ENCODE measurements at regions not wholly inside any gene's neighbourhood (a gene's known extent, or its start where the extent isn't known, plus 50 kb on each side); places are given as distances from the start of the nearest gene placed in this dataset.

GRCh38 chr5:91839233-91839632, 456.1 kb upstream of the ARRDC3 start:
- H3K79me1 ChIP-seq (ENCODE audit: low read depth, low read length), result no peaks in the 10 kb centered on the region
- no peak overlapping the region for H3K9ac ChIP-seq (ENCODE audit: low read depth, low read length, poor library complexity)
- no peak overlapping the region for H3K23ac ChIP-seq (ENCODE audit: low read depth, low read length, poor library complexity)
- no peaks in the 10 kb centered on the region for H3K4me1 ChIP-seq (ENCODE audit: control insufficient read depth in 2 of 2, insufficient read depth in 1 of 2, low read depth in 1 of 2, low read length in 2 of 2)
- no peak overlapping the region for H3K14ac ChIP-seq (ENCODE audit: low read length)
- no peak overlapping the region for H2BK5ac ChIP-seq (ENCODE audit: low read length)
- no peak overlapping the region for H3K4me3 ChIP-seq (ENCODE audit: low read length in 2 of 2)
- H3K9me3 ChIP-seq (replicated peaks in 1 of 2; ENCODE audit: control insufficient read depth in 2 of 2, insufficient read depth in 1 of 2, low read depth in 1 of 2, low read length in 2 of 2), result peaks cover 0 to 4% of the 10 kb centered on the region in 2 donors
- H4K91ac ChIP-seq (ENCODE audit: low read depth, low read length, poor library complexity), result no peak overlapping the region
- no peak overlapping the region for H3K18ac ChIP-seq (ENCODE audit: low read length)
- H2AFZ ChIP-seq (ENCODE audit: low read length), result peak overlapping the region; percentile 49
- DNase-seq (ENCODE audit: low spot score), result no peak
- no peaks in the 10 kb centered on the region for H3K27me3 ChIP-seq (ENCODE audit: control insufficient read depth in 3 of 3, insufficient read depth in 3 of 3, low read depth in 1 of 3, low read length in 3 of 3)
- H2AK5ac ChIP-seq (ENCODE audit: low read depth, low read length), result no peak overlapping the region
- H3K36me3 ChIP-seq (replicated peaks in 1 of 2; ENCODE audit: control insufficient read depth in 2 of 2, insufficient read depth in 2 of 2, low read length in 2 of 2), result no peaks in the 10 kb centered on the region
- no peak overlapping the region for H2BK120ac ChIP-seq (ENCODE audit: low read depth, low read length)
- H3K27ac ChIP-seq (replicated peaks; ENCODE audit: low read length), result no peak overlapping the region
- no peak overlapping the region for H2BK15ac ChIP-seq (ENCODE audit: low read length)
- WGBS, 2 donors (ENCODE audit: extremely low coverage in 2 of 2, insufficient read length in 2 of 2, insufficient replicate concordance in 1 of 2), result no CpG with 5 or more reads among the region's 2 CpGs
- H2BK12ac ChIP-seq (ENCODE audit: low read length), result no peak overlapping the region
- no peak overlapping the region for H3K4ac ChIP-seq (ENCODE audit: low read length)
- H3K4me2 ChIP-seq (ENCODE audit: insufficient read depth, low read length, poor library complexity, severe bottlenecking), result no peak overlapping the region
- no peak overlapping the region for H4K8ac ChIP-seq (ENCODE audit: low read depth, low read length)

- Histone ChIP-seq H3K4me3 (ENCODE audit: low read length in 2 of 2) (no peak overlapping the region), H2BK5ac (ENCODE audit: low read length) (no peak overlapping the region), H2BK12ac (ENCODE audit: low read length) (no peak overlapping the region), H2AFZ (ENCODE audit: low read length) (no peak overlapping the region), H3K23ac (ENCODE audit: low read depth, low read length, poor library complexity) (no peak overlapping the region), H3K4ac (ENCODE audit: low read length) (no peak overlapping the region), H3K9ac (ENCODE audit: low read depth, low read length, poor library complexity) (no peak overlapping the region), H4K91ac (ENCODE audit: low read depth, low read length, poor library complexity) (no peak overlapping the region), H2BK120ac (ENCODE audit: low read depth, low read length) (no peak overlapping the region), H3K79me1 (ENCODE audit: low read depth, low read length) (no peaks in the 10 kb centered on the region), H4K8ac (ENCODE audit: low read depth, low read length) (no peak overlapping the region), H2BK15ac (ENCODE audit: low read length) (no peak overlapping the region), H3K14ac (ENCODE audit: low read length) (no peak overlapping the region), H3K18ac (ENCODE audit: low read length) (no peak overlapping the region), H3K36me3 (replicated peaks in 1 of 2; ENCODE audit: control insufficient read depth in 2 of 2, insufficient read depth in 2 of 2, low read length in 2 of 2) (no peaks in the 10 kb centered on the region), H2AK5ac (ENCODE audit: low read depth, low read length) (no peak overlapping the region), H3K27me3 (ENCODE audit: control insufficient read depth in 3 of 3, insufficient read depth in 3 of 3, low read depth in 1 of 3, low read length in 3 of 3) (no peaks in the 10 kb centered on the region), H3K4me1 (ENCODE audit: control insufficient read depth in 2 of 2, insufficient read depth in 1 of 2, low read depth in 1 of 2, low read length in 2 of 2) (no peaks in the 10 kb centered on the region), H3K27ac (replicated peaks; ENCODE audit: low read length) (no peak overlapping the region), H3K9me3 (replicated peaks in 1 of 2; ENCODE audit: control insufficient read depth in 2 of 2, insufficient read depth in 1 of 2, low read depth in 1 of 2, low read length in 2 of 2) (no peaks in the 10 kb centered on the region), H3K4me2 (ENCODE audit: insufficient read depth, low read length, poor library complexity, severe bottlenecking) (no peak overlapping the region)
- no peak for DNase-seq (ENCODE audit: low spot score)
- WGBS, 2 donors (ENCODE audit: extremely low coverage in 2 of 2, insufficient read length in 2 of 2, insufficient replicate concordance in 1 of 2), result no CpG with 5 or more reads among the region's 5 CpGs
Observed at GRCh38 chr5:91830361-91830953, 447.3 kb upstream of the ARRDC3 start.

GRCh38 chr5:91825618-91826017, 442.5 kb upstream of the ARRDC3 start:
- Histone ChIP-seq H3K27me3 (ENCODE audit: control insufficient read depth in 3 of 3, insufficient read depth in 3 of 3, low read depth in 1 of 3, low read length in 3 of 3) (no peaks in the 10 kb centered on the region), H3K27ac (replicated peaks; ENCODE audit: low read length) (no peak overlapping the region), H3K4me1 (ENCODE audit: control insufficient read depth in 2 of 2, insufficient read depth in 1 of 2, low read depth in 1 of 2, low read length in 2 of 2) (no peaks in the 10 kb centered on the region), H3K4ac (ENCODE audit: low read length) (no peak overlapping the region), H4K91ac (ENCODE audit: low read depth, low read length, poor library complexity) (no peak overlapping the region), H2BK15ac (ENCODE audit: low read length) (no peak overlapping the region), H3K9me3 (replicated peaks in 1 of 2; ENCODE audit: control insufficient read depth in 2 of 2, insufficient read depth in 1 of 2, low read depth in 1 of 2, low read length in 2 of 2) (no peaks in the 10 kb centered on the region), H3K36me3 (replicated peaks in 1 of 2; ENCODE audit: control insufficient read depth in 2 of 2, insufficient read depth in 2 of 2, low read length in 2 of 2) (no peaks in the 10 kb centered on the region), H2BK120ac (ENCODE audit: low read depth, low read length) (no peak overlapping the region), H3K9ac (ENCODE audit: low read depth, low read length, poor library complexity) (no peak overlapping the region), H3K4me2 (ENCODE audit: insufficient read depth, low read length, poor library complexity, severe bottlenecking) (no peak overlapping the region), H3K23ac (ENCODE audit: low read depth, low read length, poor library complexity) (no peak overlapping the region), H2AFZ (ENCODE audit: low read length) (no peak overlapping the region), H4K8ac (ENCODE audit: low read depth, low read length) (no peak overlapping the region), H2AK5ac (ENCODE audit: low read depth, low read length) (no peak overlapping the region), H3K18ac (ENCODE audit: low read length) (no peak overlapping the region), H2BK12ac (ENCODE audit: low read length) (no peak overlapping the region), H2BK5ac (ENCODE audit: low read length) (no peak overlapping the region), H3K14ac (ENCODE audit: low read length) (no peak overlapping the region), H3K4me3 (ENCODE audit: low read length in 2 of 2) (no peak overlapping the region), H3K79me1 (ENCODE audit: low read depth, low read length) (no peaks in the 10 kb centered on the region)
- WGBS, 2 donors (ENCODE audit: extremely low coverage in 2 of 2, insufficient read length in 2 of 2, insufficient replicate concordance in 1 of 2), result no CpG with 5 or more reads among the region's 4 CpGs
- DNase-seq (ENCODE audit: low spot score), result no peak

- no peak overlapping the region for H2BK15ac ChIP-seq (ENCODE audit: low read length)
- no peak overlapping the region for H2AFZ ChIP-seq (ENCODE audit: low read length)
- H3K27ac ChIP-seq (replicated peaks; ENCODE audit: low read length), result no peak overlapping the region
- no peak overlapping the region for H3K14ac ChIP-seq (ENCODE audit: low read length)
- no peaks in the 10 kb centered on the region for H3K4me1 ChIP-seq (ENCODE audit: control insufficient read depth in 2 of 2, insufficient read depth in 1 of 2, low read depth in 1 of 2, low read length in 2 of 2)
- H2BK120ac ChIP-seq (ENCODE audit: low read depth, low read length), result no peak overlapping the region
- no peak overlapping the region for H3K23ac ChIP-seq (ENCODE audit: low read depth, low read length, poor library complexity)
- DNase-seq (ENCODE audit: low spot score), result no peak
- H2AK5ac ChIP-seq (ENCODE audit: low read depth, low read length), result no peak overlapping the region
- no peak overlapping the region for H3K4me2 ChIP-seq (ENCODE audit: insufficient read depth, low read length, poor library complexity, severe bottlenecking)
- H3K4me3 ChIP-seq (ENCODE audit: low read length in 2 of 2), result no peak overlapping the region
- H3K36me3 ChIP-seq (replicated peaks in 1 of 2; ENCODE audit: control insufficient read depth in 2 of 2, insufficient read depth in 2 of 2, low read length in 2 of 2), result no peaks in the 10 kb centered on the region
- H3K4ac ChIP-seq (ENCODE audit: low read length), result no peak overlapping the region
- no peaks in the 10 kb centered on the region for H3K79me1 ChIP-seq (ENCODE audit: low read depth, low read length)
- no CpG with 5 or more reads among the region's 2 CpGs for WGBS, 2 donors (ENCODE audit: extremely low coverage in 2 of 2, insufficient read length in 2 of 2, insufficient replicate concordance in 1 of 2)
- H3K9ac ChIP-seq (ENCODE audit: low read depth, low read length, poor library complexity), result no peak overlapping the region
- no peak overlapping the region for H2BK5ac ChIP-seq (ENCODE audit: low read length)
- H4K8ac ChIP-seq (ENCODE audit: low read depth, low read length), result no peak overlapping the region
- H4K91ac ChIP-seq (ENCODE audit: low read depth, low read length, poor library complexity), result no peak overlapping the region
- H3K27me3 ChIP-seq (ENCODE audit: control insufficient read depth in 3 of 3, insufficient read depth in 3 of 3, low read depth in 1 of 3, low read length in 3 of 3), result no peaks in the 10 kb centered on the region
- H3K9me3 ChIP-seq (replicated peaks in 1 of 2; ENCODE audit: control insufficient read depth in 2 of 2, insufficient read depth in 1 of 2, low read depth in 1 of 2, low read length in 2 of 2), result no peaks in the 10 kb centered on the region
- H3K18ac ChIP-seq (ENCODE audit: low read length), result no peak overlapping the region
- no peak overlapping the region for H2BK12ac ChIP-seq (ENCODE audit: low read length)
Observed at GRCh38 chr5:91824406-91824805, 441.3 kb upstream of the ARRDC3 start.

Data from neuronal stem cell (in vitro differentiated cells).